Tibial artery (tissue), 4 donors: ENCODE measurements at regions not wholly inside any gene's neighbourhood (a gene's known extent, or its start where the extent isn't known, plus 50 kb on each side); places are given as distances from the start of the nearest gene placed in this dataset.

ENCODE experiments used
- DNase-seq, 2 donors: peaks; one replicate each; pipeline ENCODE4 v3.0.0-alpha.2; 2019
- H3K27ac ChIP-seq, 2 donors: fragments of 200-600 bp; sonication (generic) in 1 of 2; 1 replicate in 1 of 2; 2 replicates in 1 of 2; pipeline ENCODE4 v1.5.1; 2018 to 2019; ENCODE audit warnings: mild to moderate bottlenecking in 1 of 2
- H3K27me3 ChIP-seq, 2 donors: fragments of 200-600 bp; sonication (generic) in 1 of 2; one replicate each; pipeline versions ENCODE4 v1.5.1 to v1.6.0; 2016 to 2019
- H3K36me3 ChIP-seq, 3 donors: fragments of 200-600 bp; sonication (generic) in 2 of 3; one replicate each; pipeline ENCODE4 v1.5.1; 2016 to 2019; ENCODE audit warnings: mild to moderate bottlenecking in 2 of 3
- H3K4me1 ChIP-seq, 4 donors: fragments of 200-600 bp; sonication (generic) in 2 of 4; 1 replicate in 3 of 4; 2 replicates in 1 of 4; pipeline ENCODE4 v1.5.1; 2016 to 2019
- H3K4me3 ChIP-seq, 2 donors: fragments of 200-600 bp; sonication (generic) in 1 of 2; 1 replicate in 1 of 2; 2 replicates in 1 of 2; pipeline ENCODE4 v1.5.1; 2018 to 2019; ENCODE audit warnings: mild to moderate bottlenecking in 2 of 2
- H3K9me3 ChIP-seq, 3 donors: fragments of 200-600 bp; sonication (generic) in 1 of 3; one replicate each; pipeline ENCODE4 v1.5.1; 2016 to 2019
- CTCF ChIP-seq, 2 experiments: fragments of 200-600 bp in 1 of 2; fragments of 450-650 bp in 1 of 2; IDR thresholded peaks; one replicate each; pipeline ENCODE4 v1.5.1; 2017 to 2019; ENCODE audit warnings: antibody characterized with exemption in 2 of 2, mild to moderate bottlenecking in 1 of 2, moderate library complexity in 1 of 2
- intact Hi-C: fragments of 100-400 bp; cut with DNase I; formaldehyde crosslinking; loops from one replicate; pipeline ENCODE4 v1.15.0; 2023; ENCODE audit warnings: low total_unique reads

GRCh38 chr3:191148131-191148530 is 50.9 kb upstream of the OSTN start:
- TF ChIP-seq CTCF (IDR thresholded peaks at IDR 0.05), result no peak
- Histone ChIP-seq H3K4me3 (no peak overlapping the region), H3K4me1 (no peaks in the 10 kb centered on the region), H3K27ac (no peak overlapping the region), H3K36me3 (no peaks in the 10 kb centered on the region), H3K27me3 (no peaks in the 10 kb centered on the region), H3K9me3 (no peaks in the 10 kb centered on the region)
- intact Hi-C loops, result no loop called here
- no peak for DNase-seq

GRCh38 chr3:191143224-191143623 is 55.8 kb upstream of the OSTN start:
- no peak for DNase-seq
- H3K9me3 ChIP-seq, result no peaks in the 10 kb centered on the region
- no peaks in the 10 kb centered on the region for H3K36me3 ChIP-seq
- intact Hi-C loops, result no loop called here
- H3K27me3 ChIP-seq, result no peaks in the 10 kb centered on the region
- H3K4me3 ChIP-seq, result no peak overlapping the region
- TF ChIP-seq CTCF (IDR thresholded peaks at IDR 0.05), result no peak
- H3K4me1 ChIP-seq, result peaks cover 0 to 7% (median 0%) of the 10 kb centered on the region in 4 donors
- H3K27ac ChIP-seq, result no peak overlapping the region

GRCh38 chr3:191141728-191142127 is 57.3 kb upstream of the OSTN start:
- Histone ChIP-seq H3K4me1 (peaks cover 0 to 7% (median 0%) of the 10 kb centered on the region in 4 donors), H3K36me3 (no peaks in the 10 kb centered on the region), H3K9me3 (no peaks in the 10 kb centered on the region), H3K27me3 (no peaks in the 10 kb centered on the region), H3K4me3 (no peak overlapping the region), H3K27ac (no peak overlapping the region)
- DNase-seq, result no peak
- intact Hi-C loops, result no loop called here
- no peak for TF ChIP-seq CTCF (IDR thresholded peaks at IDR 0.05)

- no peaks in the 10 kb centered on the region for H3K36me3 ChIP-seq
- intact Hi-C loops, result no loop called here
- no peak for TF ChIP-seq CTCF (IDR thresholded peaks at IDR 0.05)
- H3K9me3 ChIP-seq, result no peaks in the 10 kb centered on the region
- no peak overlapping the region for H3K27ac ChIP-seq
- no peaks in the 10 kb centered on the region for H3K27me3 ChIP-seq
- H3K4me1 ChIP-seq, result peaks cover 0 to 7% (median 0%) of the 10 kb centered on the region in 4 donors
- DNase-seq, result no peak
- no peak overlapping the region for H3K4me3 ChIP-seq
Measured at GRCh38 chr3:191139736-191140135, 59.3 kb upstream of the OSTN start.

- H3K27ac ChIP-seq, result no peak overlapping the region
- H3K36me3 ChIP-seq, result no peaks in the 10 kb centered on the region
- H3K4me3 ChIP-seq, result no peak overlapping the region
- no peaks in the 10 kb centered on the region for H3K9me3 ChIP-seq
- H3K4me1 ChIP-seq, result peaks cover 0 to 7% (median 0%) of the 10 kb centered on the region in 4 donors
- no peak for DNase-seq
- intact Hi-C loops, result no loop called here
- no peaks in the 10 kb centered on the region for H3K27me3 ChIP-seq
- TF ChIP-seq CTCF (IDR thresholded peaks at IDR 0.05), result no peak
Measured at GRCh38 chr3:191138937-191139336, 60.1 kb upstream of the OSTN start.

GRCh38 chr3:191137708-191138107 is 61.3 kb upstream of the OSTN start:
- intact Hi-C loops, result no loop called here
- Histone ChIP-seq H3K4me3 (no peak overlapping the region), H3K27me3 (no peaks in the 10 kb centered on the region), H3K27ac (no peak overlapping the region), H3K36me3 (no peaks in the 10 kb centered on the region), H3K9me3 (no peaks in the 10 kb centered on the region), H3K4me1 (peaks cover 0 to 7% (median 0%) of the 10 kb centered on the region in 4 donors)
- no peak for TF ChIP-seq CTCF (IDR thresholded peaks at IDR 0.05)
- no peak for DNase-seq
